NCI-H1436 (cell line): ENCODE measurements at regions not wholly inside any gene's neighbourhood (a gene's known extent, or its start where the extent isn't known, plus 50 kb on each side); places are given as distances from the start of the nearest gene placed in this dataset.
"Not testable (repeated sequence)": the region's sequence is repeated elsewhere in the genome, so short reads cannot be mapped to it uniquely, and the experiment has no call there.

ENCODE experiments used
- DNase-seq: peaks from one replicate; lab custom pipeline; 2025; lab: John Stamatoyannopoulos, UW

DNA sequence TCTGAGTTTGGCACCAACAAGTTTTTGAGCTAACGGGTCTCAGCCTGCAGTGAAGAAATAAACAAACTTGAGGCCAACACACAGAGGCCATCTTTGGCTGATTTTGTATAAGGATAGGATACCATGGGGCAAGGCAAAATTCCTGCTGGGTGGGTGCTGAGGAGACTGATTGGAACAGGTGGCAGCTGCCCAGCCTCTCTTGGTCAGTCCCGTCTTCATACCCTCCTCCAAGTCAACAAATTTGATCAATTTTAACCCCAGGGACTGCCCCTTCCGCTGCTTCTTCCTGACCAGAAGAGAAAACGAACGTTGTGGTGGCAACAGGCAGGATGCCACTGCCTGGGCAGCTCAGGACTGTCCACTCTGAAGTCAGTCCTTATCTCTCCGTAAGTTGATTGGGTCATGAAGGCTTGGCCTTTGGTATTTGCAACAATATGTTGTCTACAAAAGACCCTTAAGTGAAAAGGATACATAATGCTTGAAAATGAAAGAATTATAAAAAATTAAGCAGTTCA is 139.3 kb downstream of the SPP2 start:
- no peak for DNase-seq

DNA sequence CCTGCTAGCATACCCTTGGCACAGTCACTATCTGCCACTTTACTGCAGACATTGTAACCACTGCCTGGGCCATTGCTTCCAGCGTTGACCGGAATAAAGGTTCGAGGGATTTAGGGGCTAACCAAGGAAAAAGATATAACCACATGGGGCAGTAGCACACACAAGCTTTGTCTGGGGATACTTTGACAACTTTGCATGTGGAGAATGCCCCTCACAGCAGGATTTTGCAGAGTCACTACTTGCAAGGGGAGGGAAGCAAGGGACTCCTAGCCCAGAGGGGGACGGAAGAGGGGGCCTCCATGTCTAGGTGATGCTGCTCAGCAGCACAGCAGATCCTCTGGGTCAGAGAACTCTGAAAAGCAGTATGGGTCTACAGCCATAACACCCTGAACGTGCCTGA is 138.7 kb downstream of the SPP2 start:
- DNase-seq = no peak

DNA sequence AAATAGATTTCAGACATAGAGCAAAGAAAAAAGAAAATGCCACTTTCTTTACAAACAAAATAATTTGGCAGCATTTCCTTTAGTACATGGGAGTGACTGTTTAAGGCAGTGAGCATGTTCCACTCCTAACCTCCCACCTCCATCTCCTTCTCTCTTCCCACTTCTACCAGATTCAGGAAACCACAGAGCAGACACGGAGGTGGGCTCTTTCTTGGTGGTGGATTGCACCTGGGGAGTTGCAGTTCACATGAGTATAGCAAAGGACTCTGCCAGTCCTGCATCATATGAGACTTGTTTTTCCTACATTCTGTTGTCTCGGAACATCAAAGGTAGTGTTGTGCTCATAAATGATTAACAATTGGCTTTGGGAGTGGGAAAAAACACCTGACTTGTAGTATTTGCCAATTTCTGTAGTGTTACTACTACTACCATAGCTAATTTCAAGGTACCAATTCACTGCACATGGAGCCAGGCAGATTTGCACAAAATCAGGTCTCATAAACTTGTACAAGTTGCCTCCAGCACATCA is 137.2 kb downstream of the SPP2 start:
- no peak for DNase-seq

DNA sequence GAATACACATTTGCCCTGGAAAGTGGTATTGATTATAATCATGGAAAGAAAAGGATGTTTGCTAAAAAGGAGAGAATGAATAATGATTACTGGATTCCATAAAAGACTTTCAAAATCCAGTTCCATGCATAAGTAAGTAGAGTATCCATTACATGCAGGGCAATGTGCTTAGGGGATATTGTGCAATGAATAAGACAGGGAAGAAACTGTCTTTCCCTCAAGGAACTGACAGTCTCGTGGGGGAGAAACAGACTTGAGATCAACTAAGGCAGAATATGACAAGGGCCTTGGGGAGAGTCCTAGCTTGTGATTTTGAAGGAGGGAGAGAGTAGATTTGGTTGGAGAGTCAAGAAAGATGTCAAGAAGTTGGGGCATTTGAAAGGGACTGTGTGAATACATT is 130.6 kb downstream of the SPP2 start:
- DNase-seq = no peak

DNA sequence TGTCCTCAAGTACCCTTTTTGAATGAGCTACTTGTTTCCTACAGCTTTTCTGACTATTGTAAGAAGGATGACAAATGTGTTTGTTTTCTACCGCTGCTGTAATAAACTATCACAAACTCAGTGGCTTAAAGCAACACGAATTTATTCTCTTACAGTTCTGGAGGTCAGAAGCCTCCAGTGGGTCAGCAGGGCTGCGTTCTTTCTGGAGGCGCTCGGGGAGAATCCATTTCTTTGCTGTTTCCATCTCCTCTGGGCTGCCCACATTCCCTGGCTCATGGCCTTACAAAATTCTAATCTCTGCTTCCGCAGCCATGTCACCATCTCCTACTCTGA is 128.5 kb downstream of the SPP2 start:
- no peak for DNase-seq

DNA sequence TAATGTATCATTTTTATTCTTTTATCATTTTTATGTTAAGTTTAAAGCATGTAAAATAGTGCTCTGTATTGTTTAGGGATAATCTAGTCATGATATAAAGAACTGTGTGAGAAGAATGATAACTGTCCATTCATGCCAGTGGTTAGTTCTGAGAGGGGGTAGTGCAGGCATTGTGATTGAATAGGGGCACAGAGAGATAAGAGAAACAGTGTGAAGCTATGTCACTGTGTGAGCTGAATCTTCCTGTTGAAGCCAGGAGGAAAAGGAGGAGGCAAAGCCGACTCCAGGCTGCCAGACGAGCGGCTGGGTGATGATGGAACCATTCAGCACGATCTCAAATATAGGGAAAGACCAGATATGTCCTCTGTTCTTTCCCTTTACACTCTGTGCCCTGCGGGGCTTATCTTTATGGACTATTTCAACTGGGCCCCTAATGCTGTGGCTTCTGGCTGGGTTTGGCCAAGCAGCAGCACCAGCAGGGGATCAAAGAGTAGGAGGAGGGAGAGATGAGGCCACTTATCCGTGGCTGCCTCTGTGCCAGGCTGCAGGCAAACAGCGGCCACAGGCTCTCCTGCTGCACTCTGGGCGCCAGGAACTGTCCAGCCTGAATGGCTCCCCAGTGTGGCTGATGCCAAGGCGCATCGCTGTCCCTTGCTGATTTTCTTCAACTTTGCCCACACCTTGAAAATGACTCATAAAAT is 128.0 kb downstream of the SPP2 start:
- DNase-seq = no peak

DNA sequence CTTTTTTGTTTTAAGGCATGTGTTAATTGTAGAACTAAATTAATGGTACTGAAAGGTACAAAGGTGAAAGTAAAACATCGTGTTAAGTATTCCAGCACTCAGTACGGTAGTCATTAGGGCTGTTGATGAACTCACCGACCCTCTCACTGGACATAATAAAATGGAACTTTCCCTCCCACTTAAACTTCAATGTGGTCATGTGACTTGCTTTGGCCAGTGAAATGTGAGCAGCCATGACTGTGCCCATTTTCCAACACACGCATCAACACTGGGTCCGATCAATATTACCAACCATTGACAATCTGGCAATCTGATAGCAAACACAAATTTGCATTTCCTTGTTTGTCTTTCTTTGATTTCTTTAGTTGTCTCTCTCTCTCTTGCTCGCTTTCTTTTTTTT is 125.1 kb downstream of the SPP2 start:
- no peak for DNase-seq

DNA sequence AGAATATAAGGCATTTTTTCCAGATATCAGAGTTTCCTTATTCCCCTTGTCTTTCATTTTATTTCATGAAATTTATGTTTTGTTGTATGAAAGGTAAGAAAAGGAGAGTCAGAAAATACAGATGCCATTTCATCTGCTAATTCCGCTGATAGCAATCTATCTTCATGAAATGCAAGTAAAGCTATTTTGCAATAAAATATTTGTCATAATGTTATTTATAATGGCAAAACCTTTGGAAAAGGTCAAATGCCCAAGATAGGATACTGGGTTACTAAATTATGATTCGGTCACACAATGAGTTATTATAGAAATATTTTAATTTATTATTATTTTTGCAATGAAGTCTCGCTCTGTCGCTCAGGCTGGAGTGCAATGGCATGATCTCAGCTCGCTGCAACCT is 124.2 kb downstream of the SPP2 start:
- DNase-seq = no peak

DNA sequence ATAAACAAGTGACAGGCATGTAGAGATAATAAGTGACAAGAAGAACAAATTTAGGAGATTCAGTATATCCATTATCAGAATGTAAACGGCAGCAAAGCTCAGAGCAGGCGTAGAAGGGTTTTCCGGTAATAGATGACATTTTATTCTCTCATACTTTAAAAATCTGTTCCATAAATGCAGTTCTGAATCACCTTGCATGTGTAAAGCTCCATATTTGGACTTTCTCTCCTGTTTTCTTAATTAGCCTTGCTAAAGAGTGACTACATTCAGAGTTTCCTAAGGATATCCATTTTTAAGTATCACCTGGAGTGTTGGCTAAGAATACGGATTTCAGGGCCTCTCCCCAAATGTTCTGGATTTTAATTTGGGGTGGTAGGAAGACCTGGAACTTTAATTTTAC is 122.0 kb downstream of the SPP2 start:
- no peak for DNase-seq

DNA sequence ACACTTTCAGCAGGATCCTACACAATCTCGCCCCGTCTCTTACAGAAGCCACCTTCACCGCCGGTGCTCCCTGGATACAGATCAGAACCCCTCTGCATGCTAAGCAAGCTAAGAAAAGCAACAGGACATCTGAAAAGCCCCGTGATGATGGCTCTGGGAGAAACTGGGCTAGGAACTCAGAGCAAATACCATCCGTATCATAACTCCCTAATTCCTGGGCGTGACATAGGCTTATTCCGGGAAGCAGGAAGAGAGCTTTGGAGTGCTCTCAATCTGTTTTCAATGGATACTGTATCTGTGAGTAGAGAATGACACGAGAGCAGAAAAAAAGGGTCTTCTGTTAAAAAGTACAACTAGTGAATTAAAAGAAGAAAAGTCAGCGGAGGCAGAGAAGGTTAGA is 121.6 kb downstream of the SPP2 start:
- DNase-seq = no peak

DNA sequence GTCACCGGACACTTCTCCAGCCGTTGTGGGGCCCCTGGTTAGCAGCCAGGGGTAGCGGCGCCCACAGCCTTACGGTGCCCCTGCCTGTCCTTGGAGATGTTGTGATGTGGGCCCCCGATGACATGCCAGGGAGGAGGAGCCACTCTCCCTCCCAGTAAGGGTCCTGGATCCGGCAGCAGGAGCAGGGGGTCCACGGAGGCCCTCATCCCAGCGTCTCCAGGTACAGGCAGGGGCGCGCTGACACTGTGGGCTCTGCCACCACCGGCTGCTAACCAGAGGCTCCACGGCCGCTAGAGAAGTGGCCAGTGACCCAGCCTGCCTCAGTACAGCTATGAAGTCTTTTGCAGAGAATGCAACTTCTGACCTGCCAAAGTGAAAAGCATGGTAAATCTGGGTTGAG is 121.2 kb downstream of the SPP2 start:
- DNase-seq = no peak

DNA sequence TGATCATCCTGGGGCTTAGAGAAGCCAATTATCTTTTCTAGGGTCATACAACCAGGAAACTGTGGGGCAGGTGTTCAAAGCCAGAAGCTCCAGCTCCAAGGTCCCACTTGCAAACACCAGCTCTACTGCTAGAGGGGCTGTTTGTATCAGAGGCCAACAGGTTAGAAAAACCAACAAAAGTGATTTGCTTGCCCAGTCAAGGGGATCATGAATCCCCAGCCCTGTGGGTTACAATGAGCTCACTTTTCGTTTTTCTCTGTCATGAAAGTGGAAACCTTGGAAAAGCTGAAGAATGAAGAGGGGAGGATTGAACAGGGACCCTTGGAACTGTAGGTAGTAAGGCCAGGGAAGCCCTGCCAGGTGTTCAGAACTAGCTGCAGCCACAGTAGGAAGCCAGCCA is 119.2 kb downstream of the SPP2 start:
- DNase-seq = no peak

DNA sequence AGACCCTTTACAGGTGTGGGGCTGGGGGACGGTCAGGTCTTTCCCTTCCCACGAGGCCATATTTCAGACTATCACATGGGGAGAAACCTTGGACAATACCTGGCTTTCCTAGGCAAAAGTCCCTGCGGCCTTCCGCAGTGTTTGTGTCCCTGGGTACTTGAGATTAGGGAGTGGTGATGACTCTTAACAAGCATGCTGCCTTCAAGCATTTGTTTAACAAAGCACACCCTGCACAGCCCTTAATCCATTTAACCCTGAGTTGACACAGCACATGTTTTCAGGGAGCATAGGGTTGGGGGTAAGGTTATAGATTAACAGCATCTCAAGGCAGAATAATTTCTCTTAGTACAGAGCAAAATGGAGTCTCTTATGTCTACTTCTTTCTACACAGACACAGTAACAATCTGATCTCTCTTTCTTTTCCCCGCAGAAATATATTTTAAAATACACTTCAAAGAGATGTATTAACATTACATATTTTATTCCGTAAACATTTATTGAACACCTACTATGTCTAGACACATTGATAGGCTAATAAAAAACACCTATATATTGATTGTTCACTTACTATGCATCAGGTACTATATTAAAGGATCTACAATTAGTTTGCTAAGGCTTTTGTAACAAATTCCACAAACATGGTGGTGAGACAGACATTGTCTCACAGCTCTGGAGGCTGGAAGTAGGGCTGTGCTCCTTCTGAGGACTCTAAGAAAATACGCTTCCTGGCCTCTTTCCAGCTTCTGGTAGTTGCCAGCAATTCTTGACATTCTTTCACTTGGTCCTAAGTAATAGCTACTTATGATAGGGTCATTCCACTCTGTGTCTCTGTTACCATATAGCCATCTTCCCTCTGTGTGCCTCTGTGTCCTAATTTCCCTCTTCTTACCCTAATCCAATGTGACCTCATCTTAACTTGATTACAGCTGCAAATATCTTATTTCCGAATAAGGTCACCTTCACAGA is 118.4 kb downstream of the SPP2 start:
- DNase-seq = not testable (repeated sequence)

DNA sequence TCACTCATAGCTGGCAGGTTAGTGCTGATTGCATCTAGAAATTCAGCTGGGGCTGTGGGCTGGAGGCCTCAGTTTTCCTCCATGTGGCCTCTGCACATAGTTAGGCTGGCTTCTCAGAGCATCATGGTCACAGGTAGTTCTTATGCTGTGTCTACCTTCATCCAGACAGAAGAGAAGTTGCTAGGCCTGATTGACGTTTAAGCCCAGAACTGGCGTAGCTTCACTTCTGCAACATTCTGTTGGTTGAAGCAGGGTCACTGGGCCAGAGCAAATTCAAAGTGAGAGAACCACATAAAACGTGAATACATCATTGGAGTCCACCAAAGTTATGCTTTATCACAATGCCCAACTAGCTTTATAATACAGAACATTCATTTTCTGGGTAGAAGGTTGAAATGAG is 116.0 kb downstream of the SPP2 start:
- DNase-seq = no peak

DNA sequence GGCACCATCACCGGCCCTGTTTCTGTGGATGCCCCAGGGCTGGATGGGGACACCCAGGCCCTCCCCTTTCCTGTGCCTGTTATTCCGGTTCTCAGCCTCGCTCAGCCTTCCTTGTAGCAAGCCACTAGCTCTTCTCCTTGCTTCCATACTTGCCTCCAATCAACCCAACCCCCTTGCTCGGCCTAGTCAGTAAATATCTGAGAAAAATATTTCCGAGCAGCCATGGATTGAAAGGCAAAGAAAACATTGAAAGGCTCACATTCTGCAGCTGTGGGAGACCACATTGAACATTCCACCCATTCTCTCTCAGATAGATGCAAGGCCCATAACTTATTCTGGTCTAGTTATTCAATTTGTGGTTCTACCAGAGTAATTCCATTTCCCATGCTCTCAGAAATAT is 114.9 kb downstream of the SPP2 start:
- no peak for DNase-seq

DNA sequence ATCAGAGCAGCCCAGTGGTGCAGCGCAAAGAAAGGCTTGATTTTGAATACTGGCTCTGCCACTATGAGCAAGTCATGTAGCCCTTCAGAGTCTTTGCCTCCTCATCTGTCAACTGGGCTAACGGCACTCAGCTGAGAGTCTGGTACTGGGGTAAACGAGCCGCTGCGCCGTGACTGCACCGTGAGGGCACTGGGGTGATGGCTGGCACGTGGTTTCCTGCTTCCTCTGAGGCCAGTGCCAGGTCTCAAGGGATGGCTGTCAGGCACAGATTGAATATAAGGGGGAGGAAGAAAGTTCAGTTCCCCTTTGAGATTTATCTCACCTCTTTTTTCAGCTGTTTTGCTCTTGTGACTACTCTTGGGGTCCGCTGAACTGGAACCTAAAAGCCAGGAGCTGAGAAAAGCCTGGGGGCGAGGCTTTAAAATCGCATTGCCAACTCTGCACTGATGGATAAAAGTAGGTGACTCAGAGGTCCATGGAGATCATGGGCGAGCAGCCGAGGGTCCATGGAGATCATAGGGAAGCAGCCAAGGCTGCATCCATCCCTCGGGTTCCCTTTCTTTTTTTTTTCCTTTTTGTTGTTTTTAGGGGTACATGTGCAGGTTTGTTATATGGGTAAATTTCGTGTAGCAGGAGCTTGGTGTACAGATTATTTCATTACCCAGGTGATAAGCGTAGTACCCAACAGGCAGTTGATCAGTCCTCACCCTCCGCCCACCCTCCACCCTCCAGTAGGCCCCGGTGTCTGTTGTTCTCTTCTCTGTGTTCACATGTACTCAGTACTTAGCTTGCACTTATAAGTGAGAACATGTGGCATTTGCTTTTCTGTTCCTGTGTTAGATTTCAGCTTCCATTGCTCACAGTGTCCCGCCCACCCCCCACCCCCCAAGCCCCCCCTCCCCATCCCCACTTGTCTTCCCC is 114.3 kb downstream of the SPP2 start:
- DNase-seq = no peak

DNA sequence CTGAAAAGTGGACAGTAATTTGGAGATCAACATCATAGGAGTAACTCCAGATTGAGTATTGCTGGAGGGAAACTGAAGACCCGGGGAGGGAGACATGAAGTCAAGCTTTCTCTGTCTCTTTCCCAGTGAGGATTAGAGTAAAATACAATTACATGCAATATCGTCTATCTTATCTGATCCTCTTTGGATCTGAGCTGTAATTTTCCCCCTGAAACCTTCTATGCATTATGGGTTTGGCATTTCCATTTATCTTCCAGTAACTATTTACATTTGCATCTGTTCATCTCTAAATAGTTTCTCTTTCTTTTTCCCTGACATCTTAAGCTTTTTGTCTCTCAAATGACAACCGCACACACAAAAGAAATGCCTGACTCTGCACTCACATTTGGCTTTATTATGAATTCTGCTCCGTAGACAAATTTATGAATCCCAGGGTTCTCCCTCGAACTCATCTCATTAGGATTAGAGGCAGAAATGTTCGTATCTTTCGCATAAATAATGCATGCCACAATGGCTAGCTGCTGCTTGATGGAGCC is 113.1 kb downstream of the SPP2 start:
- DNase-seq = no peak

DNA sequence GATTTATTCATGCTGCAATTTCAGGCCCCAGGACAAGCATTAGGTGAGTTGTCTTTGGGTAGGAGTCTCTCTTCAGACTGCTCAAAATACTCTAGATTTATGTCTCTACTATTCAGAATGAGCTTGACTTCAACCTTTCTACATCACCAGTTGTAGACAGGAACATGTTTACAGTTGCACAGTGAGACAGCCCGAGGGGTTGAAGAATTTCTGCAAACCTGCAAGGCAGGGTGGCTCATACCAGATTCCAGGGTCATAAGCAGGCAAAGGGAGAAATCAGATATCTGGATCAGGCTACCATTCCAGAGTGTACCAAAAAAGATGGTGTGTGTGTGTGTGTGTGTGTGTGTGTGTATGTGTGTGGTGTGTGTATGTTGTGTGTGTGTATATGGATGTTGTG is 112.4 kb downstream of the SPP2 start:
- no peak for DNase-seq

DNA sequence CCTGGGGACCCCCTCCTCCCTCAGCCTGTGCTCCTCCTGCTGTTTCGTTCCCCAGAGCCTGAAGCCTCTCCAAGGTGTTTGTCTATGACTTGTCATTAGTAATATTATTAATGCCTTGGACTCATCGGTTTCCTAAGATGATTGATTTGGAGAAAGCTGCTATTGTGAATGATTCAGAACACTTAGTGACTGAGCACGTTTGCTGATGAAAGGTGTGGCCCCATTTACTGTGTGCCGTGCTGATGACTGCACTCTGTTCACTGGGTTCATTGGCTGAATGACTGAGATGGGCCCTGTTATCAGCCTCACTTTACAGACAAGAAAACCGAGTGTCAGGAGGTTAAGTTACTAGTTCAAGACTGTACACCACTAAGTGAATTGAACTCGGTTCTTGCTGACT is 111.4 kb downstream of the SPP2 start:
- DNase-seq = no peak

DNA sequence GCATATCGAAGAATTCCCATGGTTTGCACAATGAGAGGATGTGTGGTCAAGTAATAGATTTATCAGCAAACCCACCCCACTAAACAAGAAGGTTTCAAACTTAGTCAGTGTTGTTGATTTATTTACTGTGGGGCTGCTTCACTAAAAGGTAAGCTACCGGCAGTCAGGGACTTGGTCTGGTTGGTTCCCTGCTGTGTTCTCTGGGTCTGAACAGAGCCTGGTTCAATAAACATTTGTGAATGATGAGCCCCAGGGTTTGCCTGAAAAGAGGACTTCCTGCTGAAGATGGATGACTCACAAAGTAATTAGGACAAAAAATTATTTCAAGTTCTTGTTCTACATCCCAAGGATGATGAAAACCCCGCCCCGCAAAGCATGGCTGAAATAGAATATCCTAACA is 108.3 kb downstream of the SPP2 start:
- DNase-seq = no peak

DNA sequence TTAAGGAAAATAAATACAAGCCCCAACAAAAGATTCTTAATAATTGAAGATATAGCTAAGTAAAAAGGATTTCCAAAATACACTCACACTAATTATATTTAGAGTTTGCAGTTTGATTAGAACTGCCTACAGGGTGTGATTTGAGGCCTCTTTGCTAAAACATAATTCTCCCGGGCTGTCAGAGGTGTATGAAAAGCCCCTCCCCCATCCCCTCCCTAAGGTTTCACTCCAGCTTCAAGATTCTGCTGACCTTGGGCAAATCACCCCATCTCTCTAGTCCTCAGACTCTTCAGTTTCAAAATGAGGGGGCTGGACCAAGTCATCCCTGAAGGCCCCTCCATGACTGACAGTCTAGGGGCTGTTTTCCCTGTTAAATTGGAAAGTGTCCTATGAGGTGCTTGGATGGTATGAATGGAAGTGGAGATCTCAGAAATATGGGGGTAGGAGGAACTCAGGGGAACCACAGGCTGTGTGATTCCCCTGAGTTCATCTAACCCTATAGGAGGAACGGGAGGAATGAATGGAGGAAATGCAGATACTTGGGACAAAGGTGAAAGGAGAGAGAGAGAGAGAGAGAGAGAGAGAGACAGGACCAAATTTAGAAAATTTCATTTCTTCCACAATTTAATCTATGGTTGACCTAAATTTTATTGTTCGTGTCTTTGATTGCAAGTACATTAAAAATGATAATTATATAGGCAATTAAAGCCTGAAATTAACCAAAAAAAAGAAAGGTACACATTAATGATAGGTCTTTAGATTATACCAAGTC is 107.5 kb downstream of the SPP2 start:
- peak; percentile 47 for DNase-seq
